ENCODE measurements at regions not wholly inside any gene's neighbourhood (a gene's known extent, or its start where the extent isn't known, plus 50 kb on each side); places are given as distances from the start of the nearest gene placed in this dataset.

DNA sequence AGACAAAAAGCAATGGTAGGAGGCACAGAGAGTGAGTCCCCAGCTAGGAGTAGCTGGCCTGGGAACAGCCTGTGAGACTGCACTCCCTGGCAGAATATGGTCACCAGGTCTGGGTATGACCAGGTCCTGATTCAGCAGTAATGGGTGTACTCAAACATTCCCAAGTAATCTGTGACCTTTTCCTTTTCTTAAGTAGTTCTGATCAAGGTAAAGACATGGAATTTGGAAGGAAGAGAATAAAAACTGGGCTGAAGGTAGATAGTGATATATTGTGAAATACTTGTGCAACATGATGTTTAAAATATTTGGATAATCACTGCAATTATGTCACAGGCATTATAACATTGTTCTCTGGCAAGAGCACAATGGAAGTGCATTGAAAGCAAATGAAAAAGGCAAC is 147.2 kb upstream of the DPYD start:
- H3K79me2 ChIP-seq (ENCODE audit: control insufficient read depth, insufficient read depth, low read length, unreplicated experiment) = no peaks in the 10 kb centered on the region
- peaks cover 21% of the 10 kb centered on the region for H3K4me1 ChIP-seq (ENCODE audit: control insufficient read depth, insufficient read depth, low read length, unreplicated experiment)
- H3K4me3 ChIP-seq (ENCODE audit: low read depth, low read length) = no peak overlapping the region
- H3K27me3 ChIP-seq (ENCODE audit: insufficient read depth, low read length) = no peaks in the 10 kb centered on the region
- H2AFZ ChIP-seq (ENCODE audit: low read length, unreplicated experiment) = no peak overlapping the region
- no peak overlapping the region for H3K27ac ChIP-seq (ENCODE audit: low read depth, low read length)
- no peaks in the 10 kb centered on the region for H3K36me3 ChIP-seq (ENCODE audit: insufficient read depth, low read length)

DNA sequence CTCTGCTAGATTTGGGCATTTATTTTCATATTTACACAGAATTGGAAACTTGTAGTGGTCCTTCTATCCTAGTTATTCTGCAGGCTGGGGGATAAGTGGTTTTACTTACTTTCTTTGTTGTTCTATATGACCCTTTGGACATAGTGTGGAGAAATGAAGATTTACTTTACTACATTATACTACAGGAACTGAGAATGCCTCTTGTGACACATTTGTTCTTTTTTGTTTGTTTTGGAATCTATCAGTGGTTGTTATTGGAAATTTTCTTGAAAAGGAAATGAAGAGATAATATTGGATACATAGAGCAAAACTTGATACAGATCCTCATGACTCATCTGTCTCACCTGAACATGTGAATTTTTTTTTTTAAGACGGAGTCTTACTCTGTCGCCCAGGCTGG is 146.1 kb upstream of the DPYD start:
- Histone ChIP-seq H3K36me3 (ENCODE audit: insufficient read depth, low read length) (no peaks in the 10 kb centered on the region), H3K79me2 (ENCODE audit: control insufficient read depth, insufficient read depth, low read length, unreplicated experiment) (no peaks in the 10 kb centered on the region), H3K4me3 (ENCODE audit: low read depth, low read length) (0 out of 2 replicates have a peak overlapping the region, but pooled peaks have one; percentile 2), H3K4me1 (ENCODE audit: control insufficient read depth, insufficient read depth, low read length, unreplicated experiment) (peaks cover 21% of the 10 kb centered on the region), H2AFZ (ENCODE audit: low read length, unreplicated experiment) (no peak overlapping the region), H3K27me3 (ENCODE audit: insufficient read depth, low read length) (no peaks in the 10 kb centered on the region), H3K27ac (ENCODE audit: low read depth, low read length) (no peak overlapping the region; the same call in 1 of the 2 replicates)

DNA sequence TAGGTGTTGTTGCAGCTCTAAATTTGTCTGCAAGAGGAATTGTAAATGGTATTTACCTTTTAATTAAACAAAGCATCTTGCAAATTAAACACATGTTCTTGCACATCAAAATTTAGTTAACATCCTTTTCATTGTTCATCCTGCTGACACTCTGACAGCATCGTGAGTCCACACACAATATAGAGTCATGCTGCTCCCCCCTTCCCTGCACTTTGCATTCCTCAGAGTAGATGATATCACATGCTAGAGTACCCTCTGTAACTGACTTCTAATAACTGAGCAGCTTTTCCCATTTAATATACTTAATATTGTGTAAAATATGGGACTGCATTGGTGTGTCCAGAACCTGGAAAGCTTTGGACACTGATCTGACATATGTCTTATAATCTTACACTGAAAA is 138.8 kb upstream of the DPYD start:
- no peak overlapping the region for H2AFZ ChIP-seq (ENCODE audit: low read length, unreplicated experiment)
- no peak overlapping the region for H3K27ac ChIP-seq (ENCODE audit: low read depth, low read length)
- no peak overlapping the region for H3K4me3 ChIP-seq (ENCODE audit: low read depth, low read length)
- no peaks in the 10 kb centered on the region for H3K27me3 ChIP-seq (ENCODE audit: insufficient read depth, low read length)
- no peaks in the 10 kb centered on the region for H3K79me2 ChIP-seq (ENCODE audit: control insufficient read depth, insufficient read depth, low read length, unreplicated experiment)
- H3K36me3 ChIP-seq (ENCODE audit: insufficient read depth, low read length) = no peaks in the 10 kb centered on the region
- peaks cover 11% of the 10 kb centered on the region for H3K4me1 ChIP-seq (ENCODE audit: control insufficient read depth, insufficient read depth, low read length, unreplicated experiment)

DNA sequence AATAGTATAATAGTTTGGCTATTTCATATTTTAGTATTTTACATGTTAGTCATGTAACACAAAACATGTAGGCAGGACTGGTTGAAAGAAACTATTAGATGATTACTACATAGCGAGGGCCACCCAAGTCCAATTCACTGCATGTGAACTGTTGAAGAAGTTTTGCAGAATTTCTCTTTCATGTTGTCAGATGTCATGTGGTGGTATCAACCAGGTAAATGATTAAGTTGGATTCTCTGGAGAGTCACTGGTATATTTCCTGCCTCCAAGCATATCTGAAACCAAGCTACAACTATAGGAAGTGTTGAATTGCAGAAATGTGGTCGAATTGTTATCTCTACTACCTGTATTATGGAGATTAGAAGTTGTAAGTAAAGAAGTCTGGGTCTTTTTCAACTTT is 137.8 kb upstream of the DPYD start:
- no peaks in the 10 kb centered on the region for H3K27me3 ChIP-seq (ENCODE audit: insufficient read depth, low read length)
- H3K4me1 ChIP-seq (ENCODE audit: control insufficient read depth, insufficient read depth, low read length, unreplicated experiment) = peaks cover 9% of the 10 kb centered on the region
- no peak overlapping the region for H2AFZ ChIP-seq (ENCODE audit: low read length, unreplicated experiment)
- H3K4me3 ChIP-seq (ENCODE audit: low read depth, low read length) = no peak overlapping the region
- H3K36me3 ChIP-seq (ENCODE audit: insufficient read depth, low read length) = no peaks in the 10 kb centered on the region
- H3K79me2 ChIP-seq (ENCODE audit: control insufficient read depth, insufficient read depth, low read length, unreplicated experiment) = no peaks in the 10 kb centered on the region
- no peak overlapping the region for H3K27ac ChIP-seq (ENCODE audit: low read depth, low read length)

DNA sequence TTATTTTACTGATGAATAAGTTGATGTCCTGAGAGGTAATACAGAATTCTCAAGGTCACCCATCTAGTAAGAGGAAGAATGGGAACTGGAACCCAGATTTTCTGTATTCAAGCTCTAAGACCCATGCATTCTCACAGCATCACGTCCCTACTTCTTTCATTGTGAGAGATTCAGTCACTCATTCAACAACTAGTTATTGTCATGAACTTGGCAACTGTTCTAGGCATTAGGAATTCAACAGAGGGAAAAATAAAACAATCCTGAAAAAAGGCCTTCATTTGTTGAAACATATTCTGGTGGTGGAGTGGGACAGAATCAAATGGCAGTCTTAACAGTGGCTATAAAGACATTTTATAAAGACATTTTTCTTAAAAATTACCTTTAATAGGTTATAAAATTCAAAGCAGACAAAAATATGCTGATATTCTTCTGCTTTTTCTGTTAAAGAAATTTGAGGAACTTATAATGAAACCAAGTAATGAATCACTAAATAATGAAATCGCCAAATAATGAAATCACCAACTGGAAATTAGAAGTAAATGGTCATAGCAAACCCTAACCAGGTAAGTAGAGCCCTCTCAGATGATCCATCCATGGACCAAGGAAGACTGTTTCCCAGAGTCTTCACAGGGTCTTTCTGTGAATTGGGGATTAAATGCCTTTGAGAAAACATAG is 136.5 kb upstream of the DPYD start:
- H3K4me3 ChIP-seq (ENCODE audit: low read depth, low read length) = no peak overlapping the region
- no peak overlapping the region for H2AFZ ChIP-seq (ENCODE audit: low read length, unreplicated experiment)
- no peaks in the 10 kb centered on the region for H3K36me3 ChIP-seq (ENCODE audit: insufficient read depth, low read length)
- no peaks in the 10 kb centered on the region for H3K27me3 ChIP-seq (ENCODE audit: insufficient read depth, low read length)
- no peak overlapping the region for H3K27ac ChIP-seq (ENCODE audit: low read depth, low read length)
- peaks cover 14% of the 10 kb centered on the region for H3K4me1 ChIP-seq (ENCODE audit: control insufficient read depth, insufficient read depth, low read length, unreplicated experiment)
- H3K79me2 ChIP-seq (ENCODE audit: control insufficient read depth, insufficient read depth, low read length, unreplicated experiment) = no peaks in the 10 kb centered on the region

DNA sequence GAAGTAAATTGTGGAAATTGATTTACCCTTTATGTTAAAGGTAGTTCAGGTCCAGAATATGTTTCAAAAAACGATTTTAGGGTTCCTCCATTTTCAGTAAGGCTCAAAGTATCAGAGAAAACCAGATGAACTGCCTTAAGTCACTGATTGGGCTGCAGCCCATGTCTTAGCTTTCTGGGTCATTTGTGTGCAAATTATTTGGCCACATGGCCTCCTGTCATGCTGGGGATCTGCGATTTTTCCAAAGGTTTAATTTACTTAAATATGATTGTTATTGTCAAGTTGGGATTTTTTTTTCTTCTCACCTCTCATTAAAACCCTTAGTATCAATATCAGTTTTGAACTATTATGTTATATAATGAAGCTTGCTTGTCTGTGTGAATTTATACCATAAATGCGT is 135.9 kb upstream of the DPYD start:
- Histone ChIP-seq H3K27ac (ENCODE audit: low read depth, low read length) (no peak overlapping the region), H3K4me1 (ENCODE audit: control insufficient read depth, insufficient read depth, low read length, unreplicated experiment) (peaks cover 15% of the 10 kb centered on the region)

DNA sequence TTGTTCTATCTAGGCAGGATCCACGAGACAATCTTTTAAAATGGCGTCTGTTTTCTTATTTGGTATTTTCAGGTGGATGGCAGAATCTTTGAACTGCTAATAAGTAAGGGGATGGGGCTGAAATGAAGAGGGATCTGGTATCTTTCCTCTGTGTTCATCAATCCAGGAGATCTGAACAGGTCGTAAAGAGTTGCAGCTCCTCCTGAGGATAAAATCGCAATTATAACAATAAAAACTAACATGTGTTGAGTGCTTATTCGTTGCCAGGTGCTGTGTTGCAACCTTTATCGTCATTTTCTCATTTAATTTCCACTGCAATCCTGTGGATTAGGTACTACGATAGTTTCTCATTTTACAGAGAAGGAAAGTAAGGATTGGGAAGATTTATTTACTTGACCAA is 134.6 kb upstream of the DPYD start:
- no peaks in the 10 kb centered on the region for H3K79me2 ChIP-seq (ENCODE audit: control insufficient read depth, insufficient read depth, low read length, unreplicated experiment)
- no peaks in the 10 kb centered on the region for H3K36me3 ChIP-seq (ENCODE audit: insufficient read depth, low read length)
- no peaks in the 10 kb centered on the region for H3K27me3 ChIP-seq (ENCODE audit: insufficient read depth, low read length)
- no peak overlapping the region for H3K27ac ChIP-seq (ENCODE audit: low read depth, low read length)
- H3K4me1 ChIP-seq (ENCODE audit: control insufficient read depth, insufficient read depth, low read length, unreplicated experiment) = peaks cover 15% of the 10 kb centered on the region
- H2AFZ ChIP-seq (ENCODE audit: low read length, unreplicated experiment) = no peak overlapping the region
- peak overlapping the region; percentile 80; the same call in 1 of the 2 replicates for H3K4me3 ChIP-seq (ENCODE audit: low read depth, low read length)

More for the DNA sequence above, 135.9 kb upstream of the DPYD start:
- H3K79me2 ChIP-seq (ENCODE audit: control insufficient read depth, insufficient read depth, low read length, unreplicated experiment) = no peaks in the 10 kb centered on the region
- no peak overlapping the region for H2AFZ ChIP-seq (ENCODE audit: low read length, unreplicated experiment)
- H3K36me3 ChIP-seq (ENCODE audit: insufficient read depth, low read length) = no peaks in the 10 kb centered on the region
- no peak overlapping the region for H3K4me3 ChIP-seq (ENCODE audit: low read depth, low read length)
- no peaks in the 10 kb centered on the region for H3K27me3 ChIP-seq (ENCODE audit: insufficient read depth, low read length)

DNA sequence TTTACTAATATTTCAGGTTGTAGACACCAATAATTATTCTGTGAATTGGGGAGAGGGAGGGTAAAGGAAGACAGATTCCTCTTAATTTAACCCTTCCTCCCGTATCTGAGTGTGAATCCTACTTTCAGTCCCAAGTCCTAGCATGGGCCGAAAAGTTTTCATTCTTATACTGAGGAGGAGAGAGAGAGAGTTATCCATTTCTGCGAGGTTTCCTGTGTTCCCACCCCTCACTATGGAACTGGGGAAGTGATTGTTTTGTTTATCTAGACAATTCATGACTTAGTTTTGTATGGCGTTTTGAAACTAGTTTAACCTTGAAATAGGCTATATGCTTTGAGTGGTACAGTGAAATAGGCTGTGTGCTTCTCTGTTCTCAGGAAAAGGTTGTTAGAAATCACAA is 134.0 kb upstream of the DPYD start:
- no peaks in the 10 kb centered on the region for H3K36me3 ChIP-seq (ENCODE audit: insufficient read depth, low read length)
- peaks cover 15% of the 10 kb centered on the region for H3K4me1 ChIP-seq (ENCODE audit: control insufficient read depth, insufficient read depth, low read length, unreplicated experiment)
- peak overlapping the region; percentile 96 for H2AFZ ChIP-seq (ENCODE audit: low read length, unreplicated experiment)
- peak overlapping the region; percentile 80 for H3K4me3 ChIP-seq (ENCODE audit: low read depth, low read length)
- H3K27ac ChIP-seq (ENCODE audit: low read depth, low read length) = no peak overlapping the region
- H3K27me3 ChIP-seq (ENCODE audit: insufficient read depth, low read length) = peaks cover 6% of the 10 kb centered on the region
- H3K79me2 ChIP-seq (ENCODE audit: control insufficient read depth, insufficient read depth, low read length, unreplicated experiment) = no peaks in the 10 kb centered on the region

DNA sequence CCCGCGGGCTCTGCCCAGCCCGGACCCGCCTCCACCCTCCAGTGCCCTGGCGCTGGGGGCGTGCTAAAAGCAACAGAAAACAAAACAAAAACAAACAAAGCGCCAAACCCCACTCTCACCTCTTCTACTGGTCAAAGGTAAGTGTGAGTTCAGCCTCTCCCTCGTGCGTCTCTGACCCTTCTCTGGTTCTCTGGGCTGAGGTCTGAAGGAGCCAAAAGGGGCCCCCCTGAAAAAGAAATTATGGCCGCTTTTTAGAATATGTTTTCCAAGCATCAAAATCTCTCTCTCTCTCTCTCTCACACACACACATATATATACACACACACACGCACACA is 133.5 kb upstream of the DPYD start:
- Histone ChIP-seq H3K4me3 (ENCODE audit: low read depth, low read length) (peak overlapping the region; percentile 80), H2AFZ (ENCODE audit: low read length, unreplicated experiment) (peak overlapping the region; percentile 96), H3K79me2 (ENCODE audit: control insufficient read depth, insufficient read depth, low read length, unreplicated experiment) (no peaks in the 10 kb centered on the region), H3K27ac (ENCODE audit: low read depth, low read length) (no peak overlapping the region), H3K27me3 (ENCODE audit: insufficient read depth, low read length) (peaks cover 10% of the 10 kb centered on the region), H3K4me1 (ENCODE audit: control insufficient read depth, insufficient read depth, low read length, unreplicated experiment) (peaks cover 15% of the 10 kb centered on the region), H3K36me3 (ENCODE audit: insufficient read depth, low read length) (no peaks in the 10 kb centered on the region)

DNA sequence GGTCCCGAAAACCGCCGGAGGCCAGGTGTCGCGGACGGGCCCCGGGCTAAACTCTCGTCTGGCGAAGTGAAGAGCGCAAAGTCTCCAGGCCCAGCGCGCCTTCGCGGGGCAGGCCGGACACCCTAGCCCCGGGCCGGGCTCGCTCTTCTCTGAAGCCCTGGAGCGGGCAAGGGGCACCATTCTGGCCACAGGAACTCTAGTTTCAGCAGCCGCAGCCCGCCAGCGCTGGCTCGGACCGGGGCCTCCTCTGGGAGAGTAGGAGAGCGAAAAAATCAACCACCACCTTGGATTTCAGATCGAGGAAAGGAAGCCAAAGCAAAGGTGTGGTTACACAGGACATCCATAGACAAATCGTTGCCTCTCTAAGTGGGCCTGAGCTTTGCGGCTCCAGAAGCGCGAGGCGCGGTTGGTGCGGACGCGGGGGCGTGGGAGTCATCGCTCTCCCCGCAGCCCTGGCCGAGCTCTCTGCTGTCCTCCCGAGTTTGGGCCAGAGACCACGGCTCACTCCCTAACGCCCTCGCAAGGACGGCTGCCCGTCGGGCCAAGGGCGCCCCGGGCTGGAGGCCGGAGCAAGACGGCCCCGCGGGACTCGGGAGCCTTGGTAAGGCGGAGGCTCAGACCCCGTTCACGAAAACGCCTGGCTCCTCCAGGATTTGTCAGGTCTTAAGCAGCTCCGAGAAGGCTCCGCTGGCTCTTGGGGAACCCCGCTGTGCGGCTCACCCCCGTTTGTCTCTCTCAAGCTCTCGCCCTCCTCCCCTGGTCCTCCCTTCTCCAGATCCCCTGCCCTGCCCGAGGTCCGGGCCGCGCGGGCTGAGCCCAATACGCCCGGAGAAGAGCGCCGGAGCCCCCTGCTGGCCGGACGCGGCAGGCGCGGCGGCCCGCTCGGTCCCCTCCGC is 132.9 kb upstream of the DPYD start:
- Histone ChIP-seq H3K4me1 (ENCODE audit: control insufficient read depth, insufficient read depth, low read length, unreplicated experiment) (peaks cover 15% of the 10 kb centered on the region), H3K27ac (ENCODE audit: low read depth, low read length) (peak overlapping the region; percentile 61), H3K4me3 (ENCODE audit: low read depth, low read length) (peak overlapping the region; percentile 80), H3K79me2 (ENCODE audit: control insufficient read depth, insufficient read depth, low read length, unreplicated experiment) (no peaks in the 10 kb centered on the region), H3K27me3 (ENCODE audit: insufficient read depth, low read length) (peaks cover 13% of the 10 kb centered on the region), H2AFZ (ENCODE audit: low read length, unreplicated experiment) (peak overlapping the region; percentile 96), H3K36me3 (ENCODE audit: insufficient read depth, low read length) (no peaks in the 10 kb centered on the region)

Data from ACC112 (cell line).